GM19468 (cell line): ENCODE measurements at regions not wholly inside any gene's neighbourhood (a gene's known extent, or its start where the extent isn't known, plus 50 kb on each side); places are given as distances from the start of the nearest gene placed in this dataset.

Experiments used
- ATAC-seq: cut with Tn5 transposase; IDR thresholded peaks from one replicate; pipeline ENCODE4 v1.9.1; 2021; ENCODE audit warnings: mild to moderate bottlenecking, moderate library complexity, moderate number of reproducible peaks; ENCODE audit not compliant: unreplicated experiment; ENCODE audit errors: extremely low read depth

DNA sequence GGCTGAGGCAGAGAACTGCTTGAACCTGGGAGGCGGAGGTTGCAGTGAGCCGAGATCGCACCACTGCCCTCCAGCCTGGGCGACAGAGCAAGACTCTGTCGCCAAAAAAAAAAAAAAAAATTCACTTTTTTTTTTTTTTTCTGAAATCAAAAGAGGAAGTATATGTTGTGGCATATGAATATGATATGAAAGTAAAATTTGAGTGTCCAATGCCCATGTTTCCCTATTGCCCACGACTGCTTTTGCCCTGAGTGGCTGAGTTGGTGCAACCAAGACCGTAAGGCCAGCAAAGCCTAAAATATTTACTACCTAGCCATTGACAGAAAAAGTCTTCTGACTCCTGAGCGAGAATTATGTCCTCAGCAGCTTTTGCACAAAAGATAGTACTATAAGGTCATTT is 101.7 kb upstream of the PARP11 start:
- no peak for ATAC-seq

- no peak for ATAC-seq
Measured at GRCh38 chr12:3973973-3974644, 100.9 kb upstream of the PARP11 start.

DNA sequence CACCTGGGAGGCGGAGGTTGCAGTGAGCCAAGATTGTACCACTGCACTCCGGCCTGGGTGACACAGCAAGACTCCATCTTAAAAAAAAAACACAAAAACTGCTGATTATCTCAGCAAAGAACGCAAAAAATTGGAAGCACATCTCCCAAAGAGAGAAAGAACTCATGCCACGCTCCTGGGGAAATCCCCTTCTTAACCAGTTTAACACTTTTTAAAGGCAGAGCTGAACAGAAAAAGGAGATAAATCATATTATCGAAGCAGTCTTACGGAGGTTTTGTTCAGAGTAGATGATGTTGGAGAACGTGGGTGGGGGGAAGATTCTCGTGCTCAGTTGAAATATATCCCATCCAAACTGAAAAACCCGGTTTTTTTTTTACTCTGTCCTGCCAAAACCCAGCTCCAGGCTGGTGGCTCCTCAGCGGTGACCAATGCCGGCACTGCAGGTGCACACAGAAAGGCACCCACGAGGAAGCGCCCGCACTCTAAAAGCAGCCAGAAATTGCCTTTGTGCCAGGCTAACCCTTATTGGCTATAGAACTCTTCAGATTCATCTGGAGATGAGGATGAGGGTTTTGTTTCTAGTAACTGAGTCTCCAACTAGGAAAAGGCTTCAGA is 100.2 kb upstream of the PARP11 start:
- ATAC-seq: no peak

GRCh38 chr12:3972576-3972975 is 99.4 kb upstream of the PARP11 start:
- ATAC-seq: no peak

DNA sequence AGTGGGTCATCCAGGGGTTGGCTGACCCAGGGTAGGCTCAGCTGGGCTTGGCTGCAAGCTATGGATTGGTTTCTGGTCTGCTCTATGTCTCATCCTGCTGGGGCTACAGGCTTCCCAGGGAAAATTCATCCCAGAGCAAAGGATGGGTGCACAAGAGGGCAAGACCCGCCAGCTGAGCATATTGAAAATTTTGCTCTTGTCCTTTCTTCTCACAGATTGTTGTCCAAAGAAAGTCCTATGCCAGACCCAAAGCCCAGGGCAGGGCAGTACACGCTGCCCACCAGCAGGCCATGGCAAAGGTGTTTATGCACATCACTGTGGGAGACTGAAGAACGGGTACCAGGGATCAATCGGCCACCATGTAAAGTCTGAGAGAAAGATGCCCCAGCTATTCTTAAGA is 95.3 kb upstream of the PARP11 start:
- no peak for ATAC-seq

DNA sequence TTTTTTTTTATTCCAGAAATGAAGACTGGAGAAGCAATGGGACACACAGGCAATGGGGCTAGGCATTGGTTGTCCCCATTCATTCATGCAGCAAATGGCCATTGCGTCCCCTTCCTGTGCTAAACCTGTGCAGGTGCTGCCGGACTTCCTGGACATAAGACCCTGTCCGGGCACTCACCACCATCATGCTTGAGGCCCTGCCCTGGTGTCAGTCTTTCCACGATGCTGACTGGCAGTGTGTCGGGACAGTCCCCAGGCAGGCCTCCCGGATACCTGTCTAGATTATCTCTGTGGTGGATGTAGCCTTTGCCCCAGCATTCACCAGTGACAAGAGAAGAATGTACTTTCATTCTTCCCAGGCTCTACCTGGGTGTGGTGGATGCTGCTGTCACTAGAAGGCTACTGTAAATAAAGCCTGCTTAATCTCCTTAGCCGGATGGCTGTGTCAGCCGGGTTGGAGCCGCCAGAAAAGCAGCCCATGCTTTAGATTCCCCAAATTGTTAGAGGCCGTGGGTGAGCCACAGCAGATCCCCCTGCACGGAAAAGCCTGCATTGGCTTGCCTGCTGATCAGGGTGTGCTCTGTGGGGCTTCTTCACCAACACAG is 94.5 kb upstream of the PARP11 start:
- no peak for ATAC-seq

DNA sequence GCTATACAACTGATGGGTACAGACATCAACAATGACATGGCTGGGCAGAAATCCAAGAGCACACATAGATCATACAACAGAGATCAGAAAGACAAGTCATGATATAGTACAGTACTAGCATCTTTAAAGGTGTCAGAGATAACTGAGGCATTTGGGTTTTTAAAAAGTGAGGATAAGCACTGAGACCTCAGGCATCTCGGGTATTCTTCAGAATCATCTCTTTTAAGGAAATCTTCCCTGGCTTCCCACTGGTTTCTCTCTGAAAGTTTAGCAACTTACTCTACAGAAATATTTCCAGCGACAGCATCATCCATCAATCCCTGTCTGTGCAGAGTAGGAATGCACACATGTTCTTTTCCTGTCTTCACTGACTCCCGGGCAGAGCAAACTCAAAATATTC is 93.2 kb upstream of the PARP11 start:
- no peak for ATAC-seq

GRCh38 chr12:3965046-3965445 is 91.8 kb upstream of the PARP11 start:
- ATAC-seq: no peak

- ATAC-seq: no peak
Measured at GRCh38 chr12:3964439-3964838, 91.2 kb upstream of the PARP11 start.

GRCh38 chr12:3962631-3963483 is 89.7 kb upstream of the PARP11 start:
- ATAC-seq: no peak

GRCh38 chr12:3961591-3961990 is 88.4 kb upstream of the PARP11 start:
- ATAC-seq: no peak

GRCh38 chr12:3959799-3960560 is 86.8 kb upstream of the PARP11 start:
- no peak for ATAC-seq

GRCh38 chr12:3958534-3958933 is 85.3 kb upstream of the PARP11 start:
- no peak for ATAC-seq

DNA sequence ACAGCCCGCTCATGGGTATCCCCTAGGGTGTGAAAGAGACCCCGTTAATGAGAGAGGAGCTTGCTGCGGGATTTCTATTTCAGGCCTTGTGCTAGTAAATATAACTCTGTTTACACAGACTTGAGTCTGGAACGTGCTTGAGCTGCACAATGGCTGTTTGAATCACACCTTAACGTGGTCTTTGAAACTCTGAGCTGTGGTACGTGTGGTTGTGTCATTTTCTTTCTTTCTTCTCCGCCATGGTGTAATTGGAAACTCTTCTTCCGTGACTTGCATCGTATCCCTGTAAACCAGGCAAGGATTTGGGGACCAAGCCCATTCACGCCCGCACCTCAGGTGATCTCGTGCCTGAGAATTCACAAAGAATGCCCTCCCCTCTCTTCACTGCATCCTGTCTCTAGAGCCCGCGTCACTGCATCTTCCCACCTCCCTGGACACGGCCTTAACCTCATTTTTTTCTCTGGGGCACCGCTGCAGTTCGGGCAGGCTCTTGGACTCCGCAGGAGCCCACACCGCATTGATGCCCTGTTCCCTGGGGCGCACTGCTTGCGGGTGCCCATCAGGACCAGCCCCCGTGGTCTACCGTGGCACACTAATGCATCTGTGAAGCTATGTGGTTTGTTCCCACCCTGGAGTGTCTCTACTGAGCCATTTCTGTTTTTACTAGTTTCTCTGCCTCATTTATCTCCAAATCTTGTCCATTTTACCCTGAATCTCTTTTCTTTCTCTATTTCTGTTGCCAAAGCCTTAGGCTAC is 78.4 kb upstream of the PARP11 start:
- no peak for ATAC-seq

DNA sequence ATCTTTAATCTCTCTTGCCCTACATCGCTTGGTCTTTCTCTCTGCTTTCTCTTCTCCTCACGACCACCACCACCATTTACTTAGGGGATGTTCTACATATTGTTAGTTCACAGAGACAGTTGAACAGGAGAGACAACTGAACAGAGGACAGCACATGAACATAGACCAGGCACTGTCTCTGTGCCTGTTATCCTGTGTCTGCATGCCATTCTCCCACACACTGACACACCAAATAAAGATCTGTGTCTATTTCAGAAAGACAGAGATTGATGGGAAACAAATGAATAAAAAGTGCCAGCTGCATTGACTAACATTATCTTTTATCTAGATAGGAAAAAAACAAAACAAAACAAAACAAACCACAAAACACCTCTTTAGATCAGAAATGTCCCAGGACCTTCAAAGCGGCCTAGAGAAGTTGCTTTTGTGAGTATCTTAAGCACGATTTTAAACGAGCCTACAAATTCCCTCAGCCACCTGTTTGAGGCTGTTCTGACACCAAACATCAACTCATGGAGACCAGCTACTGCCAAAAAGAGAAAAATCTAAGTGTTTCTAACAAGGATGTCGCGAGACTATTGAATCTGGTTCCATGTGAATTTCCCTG is 77.6 kb upstream of the PARP11 start:
- ATAC-seq: no peak

- ATAC-seq: no peak
Measured at GRCh38 chr12:3947781-3948180, 74.6 kb upstream of the PARP11 start.

DNA sequence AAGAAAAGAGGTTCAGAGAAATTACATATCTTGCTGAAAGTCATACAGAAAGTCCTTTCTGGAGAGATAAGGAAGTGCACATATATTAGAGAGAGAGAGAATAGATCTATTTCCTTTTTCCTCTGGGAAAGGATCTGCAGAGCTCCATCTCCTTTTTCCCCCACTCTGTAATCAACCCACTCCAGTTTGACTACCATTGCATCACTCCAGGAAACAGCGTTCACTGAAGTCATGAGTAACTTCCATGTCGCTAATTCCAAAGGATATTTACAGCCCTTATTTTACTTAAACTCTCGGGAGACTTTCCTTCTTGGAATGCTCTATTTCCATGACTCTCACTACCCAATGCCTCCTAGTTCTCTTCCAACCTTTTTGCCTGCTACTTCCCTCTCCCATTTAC is 72.5 kb upstream of the PARP11 start:
- no peak for ATAC-seq

- ATAC-seq: no peak
Measured at GRCh38 chr12:3944620-3945019, 71.4 kb upstream of the PARP11 start.

GRCh38 chr12:3938042-3938544 is 64.9 kb upstream of the PARP11 start:
- ATAC-seq: no peak
